ENCODE measurements at regions not wholly inside any gene's neighbourhood (a gene's known extent, or its start where the extent isn't known, plus 50 kb on each side); places are given as distances from the start of the nearest gene placed in this dataset.
"Not testable (repeated sequence)": the region's sequence is repeated elsewhere in the genome, so short reads cannot be mapped to it uniquely, and the experiment has no call there.

DNA sequence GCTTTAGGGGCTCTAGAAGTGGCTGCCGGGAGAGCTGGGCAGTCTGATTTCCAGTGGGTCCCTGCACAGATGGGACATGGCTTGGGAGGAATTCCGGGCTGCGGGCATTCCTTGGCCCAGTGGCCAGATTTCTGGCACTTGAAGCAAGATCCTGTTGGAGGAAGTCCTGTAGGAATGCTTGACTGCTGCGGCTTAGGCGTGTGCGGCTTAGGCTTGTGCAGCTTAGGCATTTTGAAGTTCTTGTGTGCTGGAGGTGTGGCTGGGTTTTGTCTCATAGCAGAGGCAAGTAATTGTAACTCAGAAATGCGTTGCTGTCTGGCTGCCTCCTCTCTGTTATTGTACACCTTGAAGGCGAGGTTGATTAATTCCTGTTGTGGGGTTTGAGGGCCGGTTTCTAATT lies 171.5 kb downstream of the UNC5CL start:
- H3K4me2 ChIP-seq (ENCODE audit: insufficient read depth, low read length); in situ Hi-C loops (cut with MboI); H3K9ac ChIP-seq (ENCODE audit: insufficient read depth in 1 of 2, low read depth in 2 of 2, low read length in 2 of 2); intact Hi-C loops (cut with micrococcal nuclease); H3K4me1 ChIP-seq (replicated peaks in 1 of 2; ENCODE audit: control insufficient read depth in 2 of 2, insufficient read depth in 2 of 2, low read length in 2 of 2); H3K79me2 ChIP-seq (ENCODE audit: control insufficient read depth, insufficient read depth, low read length); H2AFZ ChIP-seq (ENCODE audit: low read depth, low read length); BruUV-seq (replicated peaks); H3K27ac ChIP-seq (ENCODE audit: extremely low read depth, low read depth, low read length); H3K9me1 ChIP-seq (ENCODE audit: control insufficient read depth, insufficient read depth, low read length); H4K20me1 ChIP-seq (replicated peaks; ENCODE audit: control insufficient read depth, insufficient read depth, low read length); ATAC-seq; CTCF ChIA-PET (ENCODE audit: low intra/inter-chr PET ratio); H3K36me3 ChIP-seq (ENCODE audit: control insufficient read depth, insufficient read depth, low read length); H3K4me3 ChIP-seq; DNase-seq (ENCODE audit: extremely low read depth in 1 of 4, low spot score in 3 of 4); H3K9me3 ChIP-seq (replicated peaks; ENCODE audit: control insufficient read depth, insufficient read depth, low read depth, low read length); FAIRE-seq: not testable (repeated sequence)
- peaks cover 5 to 16% of the 10 kb centered on the region in 2 experiments; a peak in 4 of 5 replicates for H3K27me3 ChIP-seq (ENCODE audit: control insufficient read depth in 2 of 2, insufficient read depth in 2 of 2, low read length in 2 of 2)
- POLR2A ChIA-PET: interaction anchor here (0.6 to 0.7 kb wide), 2 partner anchors 22 kb away, joined by 3 to 4 read pairs; no protein-coding TSS in a partner anchor
- WGBS (ENCODE audit: insufficient coverage, low coverage, missing lambda C conversion rate): 2% methylated on average over 9 of the region's 9 CpGs

DNA sequence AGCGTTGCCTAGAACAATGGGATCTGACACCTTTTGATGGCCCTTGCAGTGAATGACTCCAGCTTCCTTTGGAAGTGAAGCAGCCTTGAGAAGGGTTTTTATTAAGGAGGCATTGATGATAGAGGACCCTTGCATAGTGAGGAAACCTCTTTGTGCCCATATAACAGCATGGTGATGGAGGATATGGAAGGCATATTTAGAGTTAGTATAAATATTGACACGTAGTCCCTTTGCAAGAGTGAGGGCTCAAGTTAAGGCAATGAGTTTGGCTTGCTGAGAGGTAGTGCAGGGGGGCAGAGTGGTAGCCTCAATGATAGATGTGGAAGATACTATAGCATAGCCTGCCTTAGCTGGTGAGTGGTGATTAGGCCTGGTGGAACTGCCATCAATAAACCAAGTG lies 173.8 kb downstream of the UNC5CL start:
- H3K4me2 ChIP-seq (ENCODE audit: insufficient read depth, low read length); H3K4me3 ChIP-seq; H3K4me1 ChIP-seq (replicated peaks in 1 of 2; ENCODE audit: control insufficient read depth in 2 of 2, insufficient read depth in 2 of 2, low read length in 2 of 2); H3K36me3 ChIP-seq (ENCODE audit: control insufficient read depth, insufficient read depth, low read length); H3K9me3 ChIP-seq (replicated peaks; ENCODE audit: control insufficient read depth, insufficient read depth, low read depth, low read length); H4K20me1 ChIP-seq (replicated peaks; ENCODE audit: control insufficient read depth, insufficient read depth, low read length); DNase-seq (ENCODE audit: extremely low read depth in 1 of 4, low spot score in 3 of 4); BruUV-seq (replicated peaks); H3K9me1 ChIP-seq (ENCODE audit: control insufficient read depth, insufficient read depth, low read length); intact Hi-C loops (cut with micrococcal nuclease); in situ Hi-C loops (cut with MboI); CTCF ChIA-PET (ENCODE audit: low intra/inter-chr PET ratio); H3K79me2 ChIP-seq (ENCODE audit: control insufficient read depth, insufficient read depth, low read length); POLR2A ChIA-PET; FAIRE-seq; ATAC-seq; H3K9ac ChIP-seq (ENCODE audit: insufficient read depth in 1 of 2, low read depth in 2 of 2, low read length in 2 of 2); H3K27ac ChIP-seq (ENCODE audit: extremely low read depth, low read depth, low read length); H2AFZ ChIP-seq (ENCODE audit: low read depth, low read length): not testable (repeated sequence)
- peaks cover 4 to 11% of the 10 kb centered on the region in 2 experiments; a peak in 4 of 5 replicates for H3K27me3 ChIP-seq (ENCODE audit: control insufficient read depth in 2 of 2, insufficient read depth in 2 of 2, low read length in 2 of 2)
- 0% methylated on average over 2 of the region's 2 CpGs for WGBS (ENCODE audit: insufficient coverage, low coverage, missing lambda C conversion rate)
